Thyroid gland (tissue), 4 donors: ENCODE measurements at regions not wholly inside any gene's neighbourhood (a gene's known extent, or its start where the extent isn't known, plus 50 kb on each side); places are given as distances from the start of the nearest gene placed in this dataset.

Source experiments
- DNase-seq, 2 donors: peaks; one replicate each; pipeline ENCODE4 v3.0.0-alpha.2; 2019
- H3K27ac ChIP-seq, 3 donors: fragments of 200-600 bp; sonication (generic); 1 replicate in 2 of 3; 2 replicates in 1 of 3; pipeline ENCODE4 v1.5.1; 2016 to 2019; ENCODE audit warnings: mild to moderate bottlenecking in 1 of 3, moderate library complexity in 1 of 3
- H3K27me3 ChIP-seq: fragments of 200-600 bp; sonication (generic); one replicate; pipeline ENCODE4 v1.5.1; 2019
- H3K36me3 ChIP-seq, 2 donors: fragments of 200-600 bp; sonication (generic); one replicate each; pipeline ENCODE4 v1.5.1; 2016 to 2019
- H3K4me1 ChIP-seq, 2 donors: fragments of 200-600 bp; sonication (generic); one replicate each; pipeline ENCODE4 v1.5.1; 2017 to 2019
- H3K4me3 ChIP-seq, 3 donors: fragments of 200-600 bp; sonication (generic); replicated peaks in 1 of 3; 1 replicate in 2 of 3; 2 replicates in 1 of 3; pipeline ENCODE4 v1.5.1; 2016; ENCODE audit warnings: mild to moderate bottlenecking in 1 of 3
- H3K9me3 ChIP-seq: fragments of 200-600 bp; sonication (generic); one replicate; pipeline ENCODE4 v1.5.1; 2017
- POLR2A ChIP-seq, 2 donors: fragments of 450-650 bp; IDR thresholded peaks; one replicate each; pipeline ENCODE4 v1.6.1; 2017; ENCODE audit warnings: antibody characterized with exemption in 2 of 2, mild to moderate bottlenecking in 2 of 2, moderate library complexity in 1 of 2
- WGBS, 2 donors: methylation state at CpG; one replicate each; pipeline ENCODE4 v1.1.5; 2017; 5-methylcytosine and 5-hydroxymethylcytosine counted together
- intact Hi-C: fragments of 100-400 bp; cut with DNase I; formaldehyde crosslinking; loops from one replicate; pipeline ENCODE4 v1.15.1; 2023
- TF ChIP-seq, protein P1 (sequence below), 6 experiments: fragments of 200-600 bp in 3 of 6; fragments of 450-650 bp in 3 of 6; sonication (generic) in 3 of 6; IDR thresholded peaks; one replicate each; pipeline ENCODE4 v1.5.1; 2016 to 2019; ENCODE audit warnings: antibody characterized with exemption in 6 of 6, mild to moderate bottlenecking in 2 of 6, inconsistent platforms in 1 of 6, moderate library complexity in 1 of 6

DNA sequence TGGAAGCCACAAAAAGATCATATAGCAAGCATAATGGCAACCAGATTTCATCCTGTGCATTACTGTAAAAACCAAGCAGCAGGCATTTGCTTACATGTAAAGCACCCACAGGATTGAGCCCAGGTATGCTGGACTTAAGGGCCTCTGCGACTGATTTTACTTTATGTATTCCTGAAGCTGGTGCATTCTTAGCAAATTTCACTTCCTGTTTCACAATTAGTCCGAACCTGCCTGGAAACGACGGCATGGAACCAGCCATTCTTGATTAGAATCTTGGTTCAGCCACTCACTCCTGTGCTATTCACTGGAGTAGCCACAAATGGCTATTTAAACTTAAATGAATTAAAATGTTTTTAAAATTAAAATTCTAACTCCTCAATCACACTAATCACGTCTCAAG lies 239.2 kb downstream of the NUAK1 start:
- H3K36me3 ChIP-seq, result no peaks in the 10 kb centered on the region
- intact Hi-C loops, result no loop called here

DNA sequence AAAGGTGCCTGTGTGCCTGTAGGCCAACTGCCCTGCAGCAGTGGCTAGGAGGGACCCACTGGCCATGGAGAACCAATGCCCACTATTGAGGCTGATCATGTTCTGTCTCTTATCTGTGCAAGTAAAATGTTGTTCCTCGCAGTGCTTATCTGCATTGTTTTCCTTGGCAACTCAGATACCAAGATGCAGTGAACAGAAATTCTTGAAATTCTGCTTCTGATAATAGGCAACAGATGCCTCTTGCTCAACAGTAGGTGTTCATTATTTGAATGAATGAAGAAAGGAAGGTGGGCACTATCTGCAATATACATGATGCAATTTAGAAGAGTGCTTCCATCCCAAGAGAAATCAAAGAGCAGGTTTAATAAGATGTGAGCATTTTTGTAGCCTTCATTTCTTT lies 232.2 kb downstream of the NUAK1 start:
- 80 to 81% methylated on average over 1 of the region's 1 CpG for WGBS, 2 donors

More for the DNA sequence above, 239.2 kb downstream of the NUAK1 start:
- 70 to 78% methylated on average over 5 of the region's 5 CpGs for WGBS, 2 donors
- TF ChIP-seq, protein P1, sequence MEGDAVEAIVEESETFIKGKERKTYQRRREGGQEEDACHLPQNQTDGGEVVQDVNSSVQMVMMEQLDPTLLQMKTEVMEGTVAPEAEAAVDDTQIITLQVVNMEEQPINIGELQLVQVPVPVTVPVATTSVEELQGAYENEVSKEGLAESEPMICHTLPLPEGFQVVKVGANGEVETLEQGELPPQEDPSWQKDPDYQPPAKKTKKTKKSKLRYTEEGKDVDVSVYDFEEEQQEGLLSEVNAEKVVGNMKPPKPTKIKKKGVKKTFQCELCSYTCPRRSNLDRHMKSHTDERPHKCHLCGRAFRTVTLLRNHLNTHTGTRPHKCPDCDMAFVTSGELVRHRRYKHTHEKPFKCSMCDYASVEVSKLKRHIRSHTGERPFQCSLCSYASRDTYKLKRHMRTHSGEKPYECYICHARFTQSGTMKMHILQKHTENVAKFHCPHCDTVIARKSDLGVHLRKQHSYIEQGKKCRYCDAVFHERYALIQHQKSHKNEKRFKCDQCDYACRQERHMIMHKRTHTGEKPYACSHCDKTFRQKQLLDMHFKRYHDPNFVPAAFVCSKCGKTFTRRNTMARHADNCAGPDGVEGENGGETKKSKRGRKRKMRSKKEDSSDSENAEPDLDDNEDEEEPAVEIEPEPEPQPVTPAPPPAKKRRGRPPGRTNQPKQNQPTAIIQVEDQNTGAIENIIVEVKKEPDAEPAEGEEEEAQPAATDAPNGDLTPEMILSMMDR (IDR thresholded peaks at IDR 0.05), result no peak
- TF ChIP-seq POLR2A (IDR thresholded peaks at IDR 0.05), result no peak
- H3K27ac ChIP-seq, result no peak overlapping the region
- H3K9me3 ChIP-seq, result no peaks in the 10 kb centered on the region
- DNase-seq, result no peak
- H3K4me3 ChIP-seq, result no peak overlapping the region
- no peaks in the 10 kb centered on the region for H3K27me3 ChIP-seq
- H3K4me1 ChIP-seq, result no peaks in the 10 kb centered on the region

DNA sequence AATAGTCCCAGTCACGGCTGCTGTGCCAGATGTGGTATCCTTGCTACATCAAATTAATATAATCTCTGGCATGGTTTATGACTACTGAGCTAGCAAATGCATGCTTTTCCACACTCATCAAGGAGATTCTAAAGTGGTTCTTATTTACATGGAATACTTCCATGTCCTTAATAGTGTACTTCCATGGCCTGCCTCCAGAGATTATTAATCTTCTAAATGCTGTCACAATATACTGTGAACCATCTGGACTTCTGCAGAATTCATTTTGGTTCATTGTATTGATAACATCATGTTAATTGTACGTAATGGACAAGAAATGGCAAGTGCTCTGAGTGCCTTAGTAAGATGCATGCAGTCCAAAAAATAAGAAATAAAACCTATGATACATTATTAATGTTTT lies 230.8 kb downstream of the NUAK1 start:
- H3K9me3 ChIP-seq, result no peaks in the 10 kb centered on the region
- H3K27me3 ChIP-seq, result no peaks in the 10 kb centered on the region
- no peaks in the 10 kb centered on the region for H3K36me3 ChIP-seq
- no peak overlapping the region for H3K4me3 ChIP-seq
- no peak for DNase-seq
- intact Hi-C loops, result no loop called here
- no peak overlapping the region for H3K27ac ChIP-seq
- TF ChIP-seq, protein P1 (IDR thresholded peaks at IDR 0.05), result no peak
- no peak for TF ChIP-seq POLR2A (IDR thresholded peaks at IDR 0.05)
- 92 to 94% methylated on average over 2 of the region's 2 CpGs for WGBS, 2 donors
- no peaks in the 10 kb centered on the region for H3K4me1 ChIP-seq

More for the DNA sequence above, 232.2 kb downstream of the NUAK1 start:
- DNase-seq, result no peak
- H3K27me3 ChIP-seq, result no peaks in the 10 kb centered on the region
- H3K4me3 ChIP-seq, result no peak overlapping the region
- no peak overlapping the region for H3K27ac ChIP-seq
- TF ChIP-seq, protein P1 (IDR thresholded peaks at IDR 0.05), result no peak
- no peak for TF ChIP-seq POLR2A (IDR thresholded peaks at IDR 0.05)
- H3K9me3 ChIP-seq, result no peaks in the 10 kb centered on the region
- H3K4me1 ChIP-seq, result no peaks in the 10 kb centered on the region
- intact Hi-C loops, result no loop called here
- H3K36me3 ChIP-seq, result no peaks in the 10 kb centered on the region

DNA sequence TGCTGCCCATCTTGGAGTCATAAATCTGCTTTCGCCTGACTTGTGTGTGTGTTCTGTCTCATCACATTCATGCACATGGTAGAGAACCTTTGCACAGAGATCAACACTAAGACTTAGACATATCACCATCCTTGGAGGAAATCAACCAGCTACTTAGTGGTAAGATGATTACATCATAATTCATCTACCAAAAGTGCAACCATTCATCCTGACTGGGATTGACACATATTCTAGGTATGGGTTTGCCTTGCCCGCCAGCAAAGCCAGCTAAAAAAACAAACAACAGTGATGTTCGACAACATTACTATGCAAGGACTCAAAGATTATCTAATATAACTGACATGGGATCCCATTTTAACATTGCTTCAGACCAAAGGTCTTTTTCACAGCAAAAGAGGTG lies 228.7 kb downstream of the NUAK1 start:
- intact Hi-C loops, result no loop called here
- WGBS, 2 donors, result 100% methylated on average over 3 of the region's 3 CpGs
- Histone ChIP-seq H3K9me3 (no peaks in the 10 kb centered on the region), H3K27me3 (no peaks in the 10 kb centered on the region), H3K27ac (no peak overlapping the region), H3K4me3 (no peak overlapping the region), H3K36me3 (no peaks in the 10 kb centered on the region), H3K4me1 (no peaks in the 10 kb centered on the region)
- no peak for DNase-seq
- TF ChIP-seq POLR2A (IDR thresholded peaks at IDR 0.05), result no peak
- TF ChIP-seq, protein P1 (IDR thresholded peaks at IDR 0.05), result no peak

DNA sequence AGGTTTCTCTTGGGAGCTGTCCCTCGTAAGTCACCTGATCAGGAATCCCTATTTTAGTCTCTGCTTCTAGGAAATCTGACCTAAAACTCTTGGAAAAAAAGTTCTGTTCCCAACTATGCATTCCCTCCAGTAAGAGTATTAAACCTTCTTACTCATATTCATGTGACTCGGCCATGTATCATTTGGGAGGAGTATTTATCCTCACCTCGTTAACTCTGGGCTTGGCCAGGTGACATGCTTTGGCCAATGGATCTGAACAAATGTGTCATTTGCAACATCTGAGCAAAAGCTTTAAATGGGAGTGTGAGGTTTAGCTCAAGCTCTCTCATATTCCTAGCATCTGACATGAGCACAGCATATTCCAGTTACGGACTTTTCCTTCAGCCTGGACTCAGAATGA lies 226.8 kb downstream of the NUAK1 start:
- H3K27me3 ChIP-seq, result no peaks in the 10 kb centered on the region
- WGBS, 2 donors, result 87 to 94% methylated on average over 4 of the region's 4 CpGs
- no peaks in the 10 kb centered on the region for H3K36me3 ChIP-seq
- H3K4me1 ChIP-seq, result no peaks in the 10 kb centered on the region
- no peak overlapping the region for H3K4me3 ChIP-seq
- intact Hi-C loops, result no loop called here
- no peaks in the 10 kb centered on the region for H3K9me3 ChIP-seq
- DNase-seq, result no peak
- TF ChIP-seq POLR2A (IDR thresholded peaks at IDR 0.05), result no peak
- TF ChIP-seq, protein P1 (IDR thresholded peaks at IDR 0.05), result no peak
- H3K27ac ChIP-seq, result no peak overlapping the region
